HG02759 (cell line): ENCODE measurements at regions not wholly inside any gene's neighbourhood (a gene's known extent, or its start where the extent isn't known, plus 50 kb on each side); places are given as distances from the start of the nearest gene placed in this dataset.

Experiments used
- ATAC-seq: cut with Tn5 transposase; IDR thresholded peaks from one replicate; pipeline ENCODE4 v1.9.1; 2021; ENCODE audit warnings: mild to moderate bottlenecking, moderate library complexity; ENCODE audit not compliant: unreplicated experiment

DNA sequence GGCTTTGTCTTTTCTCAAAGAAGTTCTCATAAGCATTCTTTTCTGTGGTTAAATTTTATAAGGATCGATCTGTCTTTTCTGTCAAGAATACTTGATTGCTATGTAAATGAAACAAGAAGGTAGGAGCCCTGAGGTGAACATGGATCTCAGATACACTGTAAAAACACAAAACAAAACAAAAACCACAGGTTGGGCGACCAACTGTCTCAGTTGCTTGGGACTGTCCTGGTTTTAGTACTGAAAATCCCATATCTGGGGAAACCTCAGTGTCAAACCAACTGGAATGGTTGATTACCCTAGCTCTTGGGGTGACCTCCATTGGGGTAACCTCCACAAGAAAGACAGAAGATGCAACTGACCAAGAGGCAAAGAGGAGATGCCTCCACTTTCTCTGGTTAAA lies 55.8 kb upstream of the TMEM178A start:
- ATAC-seq = no peak

- ATAC-seq = no peak
These were observed 50.0 kb upstream of the TMEM178A start for GRCh38 chr2:39615675-39616074.
